ENCODE measurements at regions not wholly inside any gene's neighbourhood (a gene's known extent, or its start where the extent isn't known, plus 50 kb on each side); places are given as distances from the start of the nearest gene placed in this dataset.

DNA sequence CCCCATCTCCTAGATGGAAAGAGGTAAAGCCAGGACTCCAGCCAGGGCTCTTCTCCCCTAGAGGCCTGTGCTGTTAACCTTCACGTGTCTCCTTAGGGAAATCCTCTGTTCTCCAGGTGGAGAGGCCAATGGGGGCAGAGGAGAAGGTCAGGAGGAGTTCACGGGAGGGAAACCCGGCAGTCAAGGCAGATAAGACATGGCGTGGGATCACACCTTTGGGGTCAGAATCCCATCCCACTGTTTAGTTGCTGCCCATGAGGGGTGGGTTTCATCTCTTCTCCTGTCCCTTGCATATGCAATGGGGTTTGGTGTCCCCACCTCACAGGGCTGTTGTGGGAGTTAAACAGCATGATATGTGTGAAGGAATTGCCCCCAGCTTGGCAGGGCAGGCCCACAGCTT is 469.7 kb downstream of the TBC1D22A start:
- H3K27me3 ChIP-seq (ENCODE audit: control insufficient read depth in 1 of 2, insufficient read depth in 2 of 2, low read length in 2 of 2): no peaks in the 10 kb centered on the region
- H3K36me3 ChIP-seq (ENCODE audit: control insufficient read depth in 1 of 2, insufficient read depth in 2 of 2, low read length in 2 of 2): no peaks in the 10 kb centered on the region
- H3K27ac ChIP-seq (ENCODE audit: low read depth, low read length): no peak overlapping the region
- H3K4me1 ChIP-seq (ENCODE audit: control insufficient read depth in 1 of 2, insufficient read depth in 2 of 2, low read length in 2 of 2): no peaks in the 10 kb centered on the region
- no peak overlapping the region for H3K9ac ChIP-seq (ENCODE audit: low read depth in 1 of 2, low read length in 2 of 2)
- H3K9me3 ChIP-seq (ENCODE audit: control insufficient read depth in 1 of 2, low read length in 2 of 2): peaks cover 7 to 14% of the 10 kb centered on the region in 2 donors
- no peak overlapping the region for H3K4me3 ChIP-seq (ENCODE audit: low read depth in 1 of 2, low read length in 2 of 2)

DNA sequence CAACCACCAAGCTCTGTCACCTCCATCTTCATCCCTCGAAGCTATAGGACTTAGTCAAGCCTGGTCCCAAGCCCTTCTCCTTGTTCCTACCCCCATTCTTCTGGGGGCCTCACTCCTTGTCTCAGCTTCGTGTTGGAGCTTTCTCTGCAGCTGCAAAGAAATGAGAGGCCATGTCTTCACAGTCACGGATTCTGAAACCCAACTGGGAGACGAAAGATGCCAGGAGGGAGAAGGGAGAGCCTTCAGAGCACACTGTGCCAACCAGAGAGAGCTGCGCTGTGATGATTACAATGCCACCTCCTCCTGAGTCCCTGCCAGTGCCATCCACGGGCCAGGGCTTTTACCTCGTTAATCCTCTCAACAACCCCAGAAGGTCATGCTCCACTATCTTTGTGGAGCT is 469.3 kb downstream of the TBC1D22A start:
- peaks cover 7 to 14% of the 10 kb centered on the region in 2 donors for H3K9me3 ChIP-seq (ENCODE audit: control insufficient read depth in 1 of 2, low read length in 2 of 2)
- no peaks in the 10 kb centered on the region for H3K4me1 ChIP-seq (ENCODE audit: control insufficient read depth in 1 of 2, insufficient read depth in 2 of 2, low read length in 2 of 2)
- no peak overlapping the region for H3K4me3 ChIP-seq (ENCODE audit: low read depth in 1 of 2, low read length in 2 of 2)
- no peak overlapping the region for H3K9ac ChIP-seq (ENCODE audit: low read depth in 1 of 2, low read length in 2 of 2)
- H3K27ac ChIP-seq (ENCODE audit: low read depth, low read length): no peak overlapping the region
- H3K36me3 ChIP-seq (ENCODE audit: control insufficient read depth in 1 of 2, insufficient read depth in 2 of 2, low read length in 2 of 2): no peaks in the 10 kb centered on the region
- no peaks in the 10 kb centered on the region for H3K27me3 ChIP-seq (ENCODE audit: control insufficient read depth in 1 of 2, insufficient read depth in 2 of 2, low read length in 2 of 2)

DNA sequence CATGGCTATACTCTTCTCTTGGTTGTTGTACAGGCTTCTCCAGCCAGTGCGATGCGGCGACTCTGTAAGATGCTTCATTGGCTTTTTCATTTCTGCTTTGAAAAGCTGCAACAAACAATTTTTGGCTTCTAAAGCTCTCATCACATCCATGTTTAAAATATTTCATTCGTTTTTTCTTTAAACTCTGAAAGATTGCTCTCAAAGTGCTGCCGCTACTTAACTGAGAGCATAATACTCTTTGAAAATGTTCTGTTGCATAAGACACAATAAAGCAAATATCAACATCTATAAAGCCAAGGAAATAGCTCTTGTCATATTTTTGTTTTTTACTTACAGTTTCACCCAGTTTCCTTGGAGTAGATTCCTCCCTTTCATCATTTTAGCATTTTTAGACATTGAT is 468.3 kb downstream of the TBC1D22A start:
- Histone ChIP-seq H3K27me3 (ENCODE audit: control insufficient read depth in 1 of 2, insufficient read depth in 2 of 2, low read length in 2 of 2) (no peaks in the 10 kb centered on the region), H3K9ac (ENCODE audit: low read depth in 1 of 2, low read length in 2 of 2) (no peak overlapping the region), H3K27ac (ENCODE audit: low read depth, low read length) (no peak overlapping the region), H3K4me3 (ENCODE audit: low read depth in 1 of 2, low read length in 2 of 2) (no peak overlapping the region), H3K9me3 (ENCODE audit: control insufficient read depth in 1 of 2, low read length in 2 of 2) (peaks cover 7 to 14% of the 10 kb centered on the region in 2 donors), H3K4me1 (ENCODE audit: control insufficient read depth in 1 of 2, insufficient read depth in 2 of 2, low read length in 2 of 2) (no peaks in the 10 kb centered on the region), H3K36me3 (ENCODE audit: control insufficient read depth in 1 of 2, insufficient read depth in 2 of 2, low read length in 2 of 2) (no peaks in the 10 kb centered on the region)

DNA sequence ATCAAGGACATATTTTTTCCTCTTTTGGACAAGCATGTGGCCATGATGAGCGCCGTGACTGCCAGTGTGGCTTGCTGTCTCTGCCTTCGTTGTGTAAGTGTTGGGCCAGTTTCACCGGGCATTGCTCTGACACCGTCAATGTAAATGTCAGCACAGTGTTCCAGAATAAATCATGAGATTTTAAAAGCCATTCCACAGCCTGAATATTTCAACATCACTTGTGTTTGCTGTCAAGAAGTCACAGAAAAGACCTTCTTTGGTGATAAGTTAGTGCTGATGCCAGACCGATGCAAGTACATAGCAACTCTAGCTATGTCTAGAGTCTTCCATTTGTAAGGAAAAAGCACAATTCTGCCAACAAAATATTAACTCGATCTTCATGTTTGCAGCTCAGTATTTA is 467.8 kb downstream of the TBC1D22A start:
- Histone ChIP-seq H3K9me3 (ENCODE audit: control insufficient read depth in 1 of 2, low read length in 2 of 2) (peaks cover 7 to 14% of the 10 kb centered on the region in 2 donors), H3K4me3 (ENCODE audit: low read depth in 1 of 2, low read length in 2 of 2) (no peak overlapping the region), H3K27ac (ENCODE audit: low read depth, low read length) (no peak overlapping the region), H3K4me1 (ENCODE audit: control insufficient read depth in 1 of 2, insufficient read depth in 2 of 2, low read length in 2 of 2) (no peaks in the 10 kb centered on the region), H3K27me3 (ENCODE audit: control insufficient read depth in 1 of 2, insufficient read depth in 2 of 2, low read length in 2 of 2) (no peaks in the 10 kb centered on the region), H3K9ac (ENCODE audit: low read depth in 1 of 2, low read length in 2 of 2) (no peak overlapping the region), H3K36me3 (ENCODE audit: control insufficient read depth in 1 of 2, insufficient read depth in 2 of 2, low read length in 2 of 2) (no peaks in the 10 kb centered on the region)

DNA sequence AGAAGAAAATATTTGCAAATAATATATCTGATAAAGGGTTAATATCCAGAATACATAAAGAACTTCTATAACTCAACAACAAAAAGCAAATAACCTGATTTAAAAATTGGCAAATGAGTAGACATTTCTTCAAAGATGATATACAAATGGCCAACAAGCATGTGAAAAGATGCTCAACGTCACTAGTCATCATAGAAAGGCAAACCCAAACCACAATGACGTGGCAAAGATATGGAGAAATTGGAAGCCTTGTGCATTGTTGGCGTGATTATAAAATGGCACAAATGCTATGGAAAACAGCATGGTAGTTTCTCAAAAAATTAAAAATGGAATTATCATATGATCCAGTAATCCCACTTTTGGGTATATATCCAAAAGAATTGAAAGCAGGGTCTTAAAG is 466.3 kb downstream of the TBC1D22A start:
- Histone ChIP-seq H3K9ac (ENCODE audit: low read depth in 1 of 2, low read length in 2 of 2) (no peak overlapping the region), H3K27ac (ENCODE audit: low read depth, low read length) (no peak overlapping the region), H3K4me1 (ENCODE audit: control insufficient read depth in 1 of 2, insufficient read depth in 2 of 2, low read length in 2 of 2) (no peaks in the 10 kb centered on the region), H3K9me3 (ENCODE audit: control insufficient read depth in 1 of 2, low read length in 2 of 2) (peaks cover 6 to 14% of the 10 kb centered on the region in 2 donors), H3K36me3 (ENCODE audit: control insufficient read depth in 1 of 2, insufficient read depth in 2 of 2, low read length in 2 of 2) (no peaks in the 10 kb centered on the region), H3K4me3 (ENCODE audit: low read depth in 1 of 2, low read length in 2 of 2) (no peak overlapping the region), H3K27me3 (ENCODE audit: control insufficient read depth in 1 of 2, insufficient read depth in 2 of 2, low read length in 2 of 2) (no peaks in the 10 kb centered on the region)

DNA sequence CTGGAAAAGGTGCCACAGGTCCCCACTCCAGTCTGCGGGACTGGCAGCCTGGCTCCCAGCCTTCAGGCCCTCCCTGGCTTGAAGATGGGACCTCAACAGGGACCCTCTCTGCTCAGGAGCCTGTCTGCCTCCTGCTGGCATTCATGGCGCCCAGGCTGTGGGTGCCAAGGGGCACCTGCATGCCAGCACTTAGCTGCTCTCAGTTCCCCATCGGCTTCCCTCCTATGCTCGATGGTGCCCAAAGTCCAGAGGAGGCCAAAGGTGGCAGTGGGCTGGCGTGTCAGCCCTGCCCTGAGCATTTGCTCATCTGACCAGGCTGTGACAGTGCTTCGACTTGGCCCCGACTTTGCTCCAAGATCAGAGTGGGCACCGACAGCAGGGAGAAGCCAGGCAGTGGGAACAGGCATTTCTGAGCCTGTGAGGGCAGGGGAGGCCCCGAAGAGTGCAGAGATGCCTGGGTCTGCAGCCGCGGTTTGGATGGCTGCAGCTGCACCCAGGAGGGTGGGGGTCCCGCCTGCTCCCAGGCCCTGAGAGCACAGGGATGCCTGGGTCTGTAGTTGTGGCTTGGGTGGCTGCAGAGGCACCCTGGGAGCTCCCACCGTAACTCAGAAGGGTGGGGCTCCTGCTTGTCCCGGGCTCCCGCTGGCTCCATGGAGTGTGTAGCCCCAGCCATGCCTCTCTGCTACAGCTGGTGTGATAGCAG is 463.6 kb downstream of the TBC1D22A start:
- Histone ChIP-seq H3K4me1 (ENCODE audit: control insufficient read depth in 1 of 2, insufficient read depth in 2 of 2, low read length in 2 of 2) (no peaks in the 10 kb centered on the region), H3K4me3 (ENCODE audit: low read depth in 1 of 2, low read length in 2 of 2) (no peak overlapping the region), H3K9me3 (ENCODE audit: control insufficient read depth in 1 of 2, low read length in 2 of 2) (peaks cover 0 to under 1% of the 10 kb centered on the region in 2 donors), H3K36me3 (ENCODE audit: control insufficient read depth in 1 of 2, insufficient read depth in 2 of 2, low read length in 2 of 2) (no peaks in the 10 kb centered on the region), H3K27ac (ENCODE audit: low read depth, low read length) (no peak overlapping the region), H3K27me3 (ENCODE audit: control insufficient read depth in 1 of 2, insufficient read depth in 2 of 2, low read length in 2 of 2) (no peaks in the 10 kb centered on the region), H3K9ac (ENCODE audit: low read depth in 1 of 2, low read length in 2 of 2) (no peak overlapping the region)

DNA sequence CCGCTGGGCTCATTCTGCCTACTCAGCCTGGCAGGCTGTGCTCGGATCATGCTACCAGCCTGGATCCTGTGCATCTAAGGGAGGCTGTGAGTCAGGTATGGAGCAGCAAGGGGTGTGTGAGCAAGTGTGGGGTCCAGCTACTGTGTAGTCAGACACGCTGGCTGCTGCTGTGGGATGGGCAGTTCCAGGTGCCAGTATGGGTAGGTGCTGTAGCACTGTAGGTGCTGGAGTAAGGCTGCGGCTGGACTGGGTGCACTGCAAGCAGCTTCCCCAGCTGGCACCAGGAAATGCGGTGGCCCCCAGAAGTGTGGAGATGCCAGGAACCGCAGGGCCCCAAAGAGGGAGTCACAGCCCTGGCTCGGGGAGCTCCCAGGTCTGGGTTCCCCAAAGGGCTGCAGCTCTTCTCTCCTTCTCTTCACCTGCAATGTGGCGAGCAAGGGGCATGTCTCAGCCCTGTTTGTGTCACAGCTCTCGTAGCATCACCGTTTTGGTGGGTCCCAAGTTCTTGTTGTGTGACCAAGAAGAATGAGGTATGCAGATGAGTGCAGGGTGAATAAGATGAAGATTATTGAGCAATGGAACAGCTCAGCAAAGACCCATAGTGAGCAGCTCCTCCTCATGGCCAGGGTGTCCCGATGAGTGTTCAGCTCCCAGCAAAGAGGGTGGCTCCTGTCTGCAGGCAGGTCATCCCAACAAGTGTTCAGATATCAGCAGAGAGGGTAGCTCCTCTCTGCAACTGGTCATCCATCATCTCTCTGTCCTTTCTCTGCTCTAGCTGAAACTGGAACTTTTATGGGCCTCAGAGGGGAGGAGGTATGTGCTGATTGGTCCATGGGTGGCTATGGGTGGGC is 462.9 kb downstream of the TBC1D22A start:
- H3K4me1 ChIP-seq (ENCODE audit: control insufficient read depth in 1 of 2, insufficient read depth in 2 of 2, low read length in 2 of 2): no peaks in the 10 kb centered on the region
- peaks cover 0 to 4% of the 10 kb centered on the region in 2 donors for H3K9me3 ChIP-seq (ENCODE audit: control insufficient read depth in 1 of 2, low read length in 2 of 2)
- H3K27ac ChIP-seq (ENCODE audit: low read depth, low read length): no peak overlapping the region
- no peak overlapping the region for H3K4me3 ChIP-seq (ENCODE audit: low read depth in 1 of 2, low read length in 2 of 2)
- no peaks in the 10 kb centered on the region for H3K27me3 ChIP-seq (ENCODE audit: control insufficient read depth in 1 of 2, insufficient read depth in 2 of 2, low read length in 2 of 2)
- H3K36me3 ChIP-seq (ENCODE audit: control insufficient read depth in 1 of 2, insufficient read depth in 2 of 2, low read length in 2 of 2): no peaks in the 10 kb centered on the region
- H3K9ac ChIP-seq (ENCODE audit: low read depth in 1 of 2, low read length in 2 of 2): no peak overlapping the region

Measured in duodenal mucosa (tissue), 2 donors.